Thoracic aorta (tissue), 2 donors: ENCODE measurements at regions not wholly inside any gene's neighbourhood (a gene's known extent, or its start where the extent isn't known, plus 50 kb on each side); places are given as distances from the start of the nearest gene placed in this dataset.

Source experiments
- ATAC-seq: fragments of 150-250 bp; one replicate; pipeline ENCODE4 v1.8.0; 2017; ENCODE audit warnings: low read depth; ENCODE audit not compliant: insufficient number of reproducible peaks, low FRiP score
- DNase-seq: peaks from one replicate; pipeline ENCODE4 v3.0.0-alpha.2; 2020; ENCODE audit warnings: low spot score
- H3K27ac ChIP-seq, 2 donors: fragments of 200-600 bp; sonication (generic); 1 replicate in 1 of 2; 2 replicates in 1 of 2; pipeline ENCODE4 v1.5.1; 2016; ENCODE audit warnings: mild to moderate bottlenecking in 2 of 2, moderate library complexity in 2 of 2
- H3K27me3 ChIP-seq: fragments of 200-600 bp; sonication (generic); replicated peaks from 2 replicates; pipeline ENCODE4 v1.6.0; 2016; ENCODE audit warnings: mild to moderate bottlenecking; ENCODE audit not compliant: insufficient read depth
- H3K36me3 ChIP-seq: fragments of 200-600 bp; sonication (generic); one replicate; pipeline ENCODE4 v1.5.1; 2016
- H3K4me1 ChIP-seq, 2 donors: fragments of 200-600 bp; sonication (generic); 1 replicate in 1 of 2; 2 replicates in 1 of 2; pipeline versions ENCODE4 v1.5.1 to v1.6.0; 2016; ENCODE audit warnings: low read depth in 2 of 2, mild to moderate bottlenecking in 1 of 2; ENCODE audit not compliant: control insufficient read depth in 1 of 2
- H3K4me3 ChIP-seq: fragments of 200-600 bp; sonication (generic); 2 replicates; pipeline ENCODE4 v1.5.1; 2016; ENCODE audit warnings: mild to moderate bottlenecking
- H3K9me3 ChIP-seq: fragments of 200-600 bp; sonication (generic); 2 replicates; pipeline ENCODE4 v1.5.1; 2016
- CTCF ChIP-seq: fragments of 200-600 bp; sonication (generic); IDR thresholded peaks from one replicate; pipeline ENCODE4 v1.5.1; 2019; ENCODE audit warnings: antibody characterized with exemption

- Histone ChIP-seq H3K27me3 (no peaks in the 10 kb centered on the region), H3K27ac (no peak overlapping the region), H3K9me3 (no peaks in the 10 kb centered on the region), H3K4me3 (no peak overlapping the region), H3K4me1 (peaks cover 15 to 27% of the 10 kb centered on the region in 2 donors), H3K36me3 (no peaks in the 10 kb centered on the region)
- TF ChIP-seq CTCF, result no peak
- DNase-seq (no peak), ATAC-seq (no peak)
Measured at GRCh38 chr4:123215536-123215935, 181.1 kb upstream of the SPRY1 start.

- H3K27ac ChIP-seq, result no peak overlapping the region
- H3K27me3 ChIP-seq, result no peaks in the 10 kb centered on the region
- no peak for TF ChIP-seq CTCF
- no peak for DNase-seq
- H3K4me3 ChIP-seq, result no peak overlapping the region
- no peak for ATAC-seq
- H3K9me3 ChIP-seq, result no peaks in the 10 kb centered on the region
- H3K4me1 ChIP-seq, result peaks cover 15 to 31% of the 10 kb centered on the region in 2 donors
- no peaks in the 10 kb centered on the region for H3K36me3 ChIP-seq
Measured at GRCh38 chr4:123216543-123216942, 180.1 kb upstream of the SPRY1 start.

GRCh38 chr4:123216946-123217345 lies 179.6 kb upstream of the SPRY1 start:
- ATAC-seq (no peak), DNase-seq (no peak)
- no peak overlapping the region for H3K4me3 ChIP-seq
- no peak for TF ChIP-seq CTCF
- no peak overlapping the region for H3K27ac ChIP-seq
- no peaks in the 10 kb centered on the region for H3K9me3 ChIP-seq
- peaks cover 19 to 35% of the 10 kb centered on the region in 2 donors for H3K4me1 ChIP-seq
- H3K27me3 ChIP-seq, result no peaks in the 10 kb centered on the region
- H3K36me3 ChIP-seq, result no peaks in the 10 kb centered on the region

- ATAC-seq, result no peak
- Histone ChIP-seq H3K4me1 (peaks cover 18 to 36% of the 10 kb centered on the region in 2 donors), H3K27ac (no peak overlapping the region), H3K36me3 (no peaks in the 10 kb centered on the region), H3K9me3 (no peaks in the 10 kb centered on the region), H3K4me3 (no peak overlapping the region), H3K27me3 (no peaks in the 10 kb centered on the region)
- no peak for TF ChIP-seq CTCF
- DNase-seq, result no peak
Measured at GRCh38 chr4:123217664-123218063, 178.9 kb upstream of the SPRY1 start.

GRCh38 chr4:123218981-123219380 lies 177.6 kb upstream of the SPRY1 start:
- Histone ChIP-seq H3K4me1 (peaks cover 18 to 37% of the 10 kb centered on the region in 2 donors), H3K36me3 (no peaks in the 10 kb centered on the region), H3K4me3 (no peak overlapping the region), H3K27me3 (no peaks in the 10 kb centered on the region), H3K27ac (no peak overlapping the region), H3K9me3 (no peaks in the 10 kb centered on the region)
- DNase-seq (no peak), ATAC-seq (no peak)
- no peak for TF ChIP-seq CTCF
